B cell (primary cell): ENCODE measurements at regions not wholly inside any gene's neighbourhood (a gene's known extent, or its start where the extent isn't known, plus 50 kb on each side); places are given as distances from the start of the nearest gene placed in this dataset.

Experiments used
- ATAC-seq: fragments of 200-7000 bp; cut with Tn5 transposase; one replicate; pipeline ENCODE4 v1.10.0; 2021; ENCODE audit warnings: low read depth, mild to moderate bottlenecking, moderate number of reproducible peaks, moderate library complexity
- CTCF ChIA-PET: fragments of 350-600 bp; sonication (Branson Sonifier 250); formaldehyde crosslinking; loops from one replicate; lab custom pipeline; 2021; ENCODE audit warnings: antibody characterized with exemption, inconsistent platforms; lab: Charles Lee
- POLR2A ChIA-PET: fragments of 350-600 bp; sonication (Branson Sonifier 250); formaldehyde crosslinking; loops from one replicate; lab custom pipeline; 2021; ENCODE audit warnings: antibody characterized with exemption; lab: Charles Lee
- DNase-seq: peaks from one replicate; pipeline ENCODE4 v3.0.0; 2013
- H2AFZ ChIP-seq: 2 replicates; pipeline ENCODE4 v1.6.1; 2012; ENCODE audit warnings: mild to moderate bottlenecking, low read depth, low read length; ENCODE audit not compliant: insufficient read depth, poor library complexity, severe bottlenecking
- H3K27ac ChIP-seq, 2 donors: 1 replicate in 1 of 2; 2 replicates in 1 of 2; pipeline ENCODE4 v1.5.1; 2012 to 2013; ENCODE audit warnings: low read length in 2 of 2, mild to moderate bottlenecking in 2 of 2, moderate library complexity in 1 of 2
- H3K27me3 ChIP-seq, 4 experiments: fragments of 200-600 bp in 1 of 4; sonication (generic) in 1 of 4; replicated peaks in 1 of 4; 1 replicate in 2 of 4; 2 replicates in 2 of 4; pipeline versions ENCODE4 v1.6.1 to v1.7.0; 2013 to 2016; ENCODE audit warnings: low read length in 3 of 4, mild to moderate bottlenecking in 2 of 4, mixed read lengths in 1 of 4, moderate library complexity in 1 of 4; ENCODE audit not compliant: insufficient read depth in 4 of 4, control insufficient read depth in 3 of 4; ENCODE audit errors: control extremely low read depth in 1 of 4
- H3K36me3 ChIP-seq, 2 experiments: replicated peaks in 1 of 2; 1 replicate in 1 of 2; 2 replicates in 1 of 2; pipeline versions ENCODE4 v1.6.1 to v1.7.1; 2013; ENCODE audit warnings: low read length in 1 of 2; ENCODE audit not compliant: insufficient read depth in 2 of 2, control insufficient read depth in 1 of 2; ENCODE audit errors: control extremely low read depth in 1 of 2, extremely low read depth in 1 of 2
- H3K4me1 ChIP-seq, 2 donors: fragments of 200-600 bp in 1 of 2; sonication (generic) in 1 of 2; 1 replicate in 1 of 2; 2 replicates in 1 of 2; pipeline versions ENCODE4 v1.5.1 to v1.6.1; 2013 to 2017; ENCODE audit warnings: low read length in 2 of 2; ENCODE audit not compliant: control insufficient read depth in 2 of 2, insufficient read depth in 2 of 2
- H3K4me2 ChIP-seq: replicated peaks from 2 replicates; pipeline ENCODE3; 2012; ENCODE audit warnings: mild to moderate bottlenecking, low read depth, low read length; ENCODE audit not compliant: poor library complexity, severe bottlenecking
- H3K4me3 ChIP-seq, 5 experiments: fragments of 200-600 bp in 1 of 5; sonication (generic) in 1 of 5; 1 replicate in 3 of 5; 2 replicates in 2 of 5; pipeline versions ENCODE4 v1.5.1 to v1.7.0; 2011 to 2016; ENCODE audit warnings: low read length in 4 of 5, mild to moderate bottlenecking in 4 of 5, low read depth in 2 of 5, control low read depth in 1 of 5, moderate library complexity in 1 of 5; ENCODE audit not compliant: insufficient read depth in 1 of 5; ENCODE audit errors: control extremely low read depth in 1 of 5, extremely low read depth in 1 of 5
- H3K79me2 ChIP-seq: fragments of 200-600 bp; sonication (generic); one replicate; pipeline ENCODE4 v1.6.0; 2016; ENCODE audit warnings: low read length; ENCODE audit not compliant: control insufficient read depth, insufficient read depth
- H3K9ac ChIP-seq: fragments of 200-600 bp; sonication (generic); 2 replicates; pipeline ENCODE4 v1.6.1; 2017; ENCODE audit warnings: mild to moderate bottlenecking, low read length, moderate library complexity
- H3K9me3 ChIP-seq, 3 donors: one replicate each; pipeline versions ENCODE4 v1.6.1 to v1.7.1; 2013; ENCODE audit warnings: low read length in 2 of 3; ENCODE audit not compliant: control insufficient read depth in 2 of 3, insufficient read depth in 1 of 3; ENCODE audit errors: control extremely low read depth in 1 of 3
- H4K20me1 ChIP-seq: 2 replicates; pipeline ENCODE4 v1.6.0; 2012; ENCODE audit warnings: mild to moderate bottlenecking, low read length; ENCODE audit not compliant: insufficient read depth, control insufficient read depth, poor library complexity, severe bottlenecking
- H3K27ac Mint-ChIP-seq: one replicate; pipeline ENCODE4 v1.8.0; 2021; ENCODE audit warnings: mixed read lengths
- H3K27me3 Mint-ChIP-seq: one replicate; pipeline ENCODE4 v1.8.0; 2021; ENCODE audit warnings: mixed read lengths
- H3K4me1 Mint-ChIP-seq: one replicate; pipeline ENCODE4 v1.8.0; 2021; ENCODE audit warnings: mixed read lengths
- H3K4me3 Mint-ChIP-seq: one replicate; pipeline ENCODE4 v1.8.0; 2021; ENCODE audit warnings: mixed read lengths
- H3K9me3 Mint-ChIP-seq: one replicate; pipeline ENCODE4 v1.8.0; 2022; ENCODE audit warnings: mixed read lengths; ENCODE audit not compliant: insufficient read depth
- CTCF ChIP-seq: fragments of 200-600 bp; IDR thresholded peaks from one replicate; pipeline ENCODE4 v1.8.0; 2022; ENCODE audit warnings: antibody characterized with exemption, mild to moderate bottlenecking
- EZH2 ChIP-seq: IDR thresholded peaks from 2 replicates; pipeline ENCODE4 v1.6.1; 2012; ENCODE audit warnings: borderline replicate concordance, low read depth, mild to moderate bottlenecking, moderate library complexity, low read length; ENCODE audit not compliant: insufficient read depth, poor library complexity, severe bottlenecking
- whole genome bisulfite sequencing: methylation state at CpG from one replicate; pipeline ENCODE4 v1.1.5; 2013; ENCODE audit warnings: missing lambda C conversion rate; ENCODE audit not compliant: insufficient coverage; 5-methylcytosine and 5-hydroxymethylcytosine counted together
- intact Hi-C: fragments of 100-400 bp; cut with micrococcal nuclease; formaldehyde crosslinking; loops from one replicate; pipeline ENCODE4 v1.10.0; 2022

GRCh38 chr20:56979125-56979524 is 287.3 kb downstream of the BMP7 start:
- POLR2A ChIA-PET: no interaction called here
- intact Hi-C loops: no loop called here
- H3K9ac ChIP-seq: no peak overlapping the region

GRCh38 chr20:56981301-56981700 is 285.1 kb downstream of the BMP7 start:
- no peak overlapping the region for H3K4me2 ChIP-seq
- DNase-seq (no peak), ATAC-seq (no peak)
- H3K9ac ChIP-seq: no peak overlapping the region
- Mint-ChIP-seq H3K4me3 (no peak overlapping the region), H3K27ac (no peak overlapping the region), H3K27me3 (peaks cover 17% of the 10 kb centered on the region), H3K4me1 (no peaks in the 10 kb centered on the region), H3K9me3 (peaks cover 8% of the 10 kb centered on the region)
- H3K27ac ChIP-seq: no peak overlapping the region
- peaks cover 0 to 12% (median 5%) of the 10 kb centered on the region in 3 donors for H3K9me3 ChIP-seq
- no peaks in the 10 kb centered on the region for H4K20me1 ChIP-seq
- intact Hi-C loops: no loop called here
- no CpG with 5 or more reads among the region's 5 CpGs for WGBS
- H3K4me3 ChIP-seq: no peak overlapping the region
- H3K27me3 ChIP-seq: peaks cover 0 to 6% (median 0%) of the 10 kb centered on the region in 4 experiments
- no peaks in the 10 kb centered on the region for H3K4me1 ChIP-seq
- no peak overlapping the region for H2AFZ ChIP-seq
- H3K36me3 ChIP-seq: no peaks in the 10 kb centered on the region
- no peak for TF ChIP-seq EZH2
- no peak for TF ChIP-seq CTCF
- no peaks in the 10 kb centered on the region for H3K79me2 ChIP-seq
- ChIA-PET POLR2A (no interaction called here), CTCF (no interaction called here)

More at GRCh38 chr20:56979125-56979524, 287.3 kb downstream of the BMP7 start:
- Mint-ChIP-seq H3K9me3 (peaks cover under 1% of the 10 kb centered on the region), H3K27ac (no peak overlapping the region), H3K4me3 (no peak overlapping the region), H3K4me1 (no peaks in the 10 kb centered on the region), H3K27me3 (peaks cover 34% of the 10 kb centered on the region)
- WGBS: 75% methylated on average over 4 of the region's 5 CpGs
- no peak overlapping the region for H2AFZ ChIP-seq
- TF ChIP-seq EZH2: no peak
- no peak for TF ChIP-seq CTCF
- H3K27me3 ChIP-seq: peaks cover 0 to 16% (median 2%) of the 10 kb centered on the region in 4 experiments
- CTCF ChIA-PET: no interaction called here
- peaks cover 0 to 12% (median 0%) of the 10 kb centered on the region in 3 donors for H3K9me3 ChIP-seq
- H3K4me1 ChIP-seq: no peaks in the 10 kb centered on the region
- H3K79me2 ChIP-seq: no peaks in the 10 kb centered on the region
- H4K20me1 ChIP-seq: no peaks in the 10 kb centered on the region
- H3K27ac ChIP-seq: no peak overlapping the region
- H3K36me3 ChIP-seq: no peaks in the 10 kb centered on the region
- ATAC-seq (no peak), DNase-seq (no peak)
- no peak overlapping the region for H3K4me3 ChIP-seq
- H3K4me2 ChIP-seq: no peak overlapping the region
